Activated CD4-positive, alpha-beta memory T cell treated with anti-CD3 and anti-CD28 coated beads for 36 hours (primary cell): ENCODE measurements at regions not wholly inside any gene's neighbourhood (a gene's known extent, or its start where the extent isn't known, plus 50 kb on each side); places are given as distances from the start of the nearest gene placed in this dataset.

ENCODE experiments used
- CTCF ChIA-PET: fragments of 350-600 bp; sonication (Branson Sonifier 250); formaldehyde crosslinking; loops from one replicate; lab custom pipeline; 2021; ENCODE audit warnings: antibody characterized with exemption, inconsistent platforms; lab: Charles Lee
- POLR2A ChIA-PET: fragments of 350-600 bp; sonication (Branson Sonifier 250); formaldehyde crosslinking; loops from one replicate; lab custom pipeline; 2021; ENCODE audit warnings: antibody characterized with exemption; lab: Charles Lee
- DNase-seq: peaks from one replicate; pipeline ENCODE4 v3.0.0-alpha.2; 2020
- H3K27ac Mint-ChIP-seq: one replicate; pipeline ENCODE4 v1.8.0; 2021; ENCODE audit warnings: mixed read lengths
- H3K27me3 Mint-ChIP-seq: one replicate; pipeline ENCODE4 v1.8.0; 2021; ENCODE audit warnings: mixed read lengths
- H3K36me3 Mint-ChIP-seq: one replicate; pipeline ENCODE4 v1.8.0; 2021; ENCODE audit warnings: mixed read lengths
- H3K4me1 Mint-ChIP-seq: one replicate; pipeline ENCODE4 v1.8.0; 2021; ENCODE audit warnings: low read depth, mixed read lengths
- H3K4me3 Mint-ChIP-seq: one replicate; pipeline ENCODE4 v1.8.0; 2021; ENCODE audit warnings: mild to moderate bottlenecking, mixed read lengths
- H3K9me3 Mint-ChIP-seq: one replicate; pipeline ENCODE4 v1.8.0; 2021; ENCODE audit warnings: mixed read lengths
- intact Hi-C: fragments of 100-400 bp; cut with micrococcal nuclease; formaldehyde crosslinking; loops from one replicate; pipeline ENCODE4 v1.15.1; 2023

DNA sequence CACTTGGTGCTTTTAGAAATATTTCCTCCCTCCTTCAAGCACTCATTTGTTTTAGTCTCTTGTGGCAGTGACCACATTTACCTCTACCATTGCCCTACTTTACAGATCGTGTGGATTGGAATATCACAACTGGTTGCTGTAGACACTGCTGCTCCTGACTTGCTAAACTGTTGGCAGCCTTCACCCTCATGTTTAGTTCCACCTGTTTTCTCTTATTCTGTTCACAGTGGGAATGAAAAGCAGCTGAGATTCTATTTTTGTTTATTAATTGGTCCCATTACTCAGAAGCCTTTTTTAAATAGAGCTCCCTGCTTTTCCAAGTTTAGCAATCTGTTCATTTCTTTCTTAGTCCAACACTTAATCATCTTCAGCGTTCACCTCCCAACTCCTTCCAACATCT is 308.9 kb downstream of the RWDD3 start:
- CTCF ChIA-PET = no interaction called here
- Mint-ChIP-seq H3K4me1 (no peaks in the 10 kb centered on the region), H3K4me3 (no peak overlapping the region), H3K9me3 (peaks cover 1% of the 10 kb centered on the region), H3K36me3 (no peaks in the 10 kb centered on the region), H3K27me3 (no peaks in the 10 kb centered on the region), H3K27ac (no peak overlapping the region)
- POLR2A ChIA-PET = no interaction called here
- intact Hi-C loops = no loop called here
- no peak for DNase-seq

DNA sequence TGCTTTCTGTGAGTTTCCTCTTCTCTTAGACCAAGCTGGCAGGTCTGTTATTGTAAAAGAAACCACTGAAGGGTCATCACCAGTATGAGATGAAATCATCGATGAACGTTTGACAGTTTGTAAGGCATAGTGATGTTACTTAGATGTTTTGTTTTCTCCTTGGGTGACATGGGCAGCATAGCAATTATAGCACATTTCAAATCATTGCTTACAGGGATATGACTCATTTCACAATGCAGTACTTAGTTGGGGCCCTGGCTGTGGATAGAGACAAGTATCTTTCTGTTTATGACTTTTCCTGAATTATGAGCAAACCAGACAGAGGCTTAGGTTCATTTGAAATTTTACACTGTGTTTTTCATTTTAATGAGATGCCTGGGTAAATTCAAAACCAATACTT is 313.0 kb downstream of the RWDD3 start:
- Mint-ChIP-seq H3K27ac (no peak overlapping the region), H3K36me3 (no peaks in the 10 kb centered on the region), H3K9me3 (no peaks in the 10 kb centered on the region), H3K27me3 (no peaks in the 10 kb centered on the region), H3K4me1 (no peaks in the 10 kb centered on the region), H3K4me3 (no peak overlapping the region)
- ChIA-PET POLR2A (no interaction called here), CTCF (no interaction called here)
- intact Hi-C loops = no loop called here
- no peak for DNase-seq

DNA sequence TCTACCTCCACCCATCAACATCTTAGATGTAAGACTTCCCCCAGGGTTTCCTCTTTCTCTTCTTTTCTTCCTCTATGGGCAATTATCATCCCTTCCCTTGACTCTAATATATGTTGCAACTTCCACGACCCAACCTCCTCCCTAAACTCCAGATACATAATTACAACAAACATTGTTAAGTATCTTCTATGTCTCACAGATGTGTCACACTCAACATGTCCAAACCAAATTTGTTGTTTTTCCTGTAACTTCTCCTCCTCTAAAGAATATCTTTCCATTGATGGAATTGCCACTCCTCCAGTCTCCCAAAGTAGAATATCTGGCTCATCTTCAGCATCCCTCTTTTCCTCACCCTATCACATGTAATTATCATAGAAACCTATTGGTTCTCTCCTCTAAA is 314.2 kb downstream of the RWDD3 start:
- Mint-ChIP-seq H3K4me3 (no peak overlapping the region), H3K4me1 (no peaks in the 10 kb centered on the region), H3K36me3 (no peaks in the 10 kb centered on the region), H3K27me3 (no peaks in the 10 kb centered on the region), H3K9me3 (no peaks in the 10 kb centered on the region), H3K27ac (no peak overlapping the region)
- intact Hi-C loops = no loop called here
- POLR2A ChIA-PET = no interaction called here
- CTCF ChIA-PET = no interaction called here
- no peak for DNase-seq

DNA sequence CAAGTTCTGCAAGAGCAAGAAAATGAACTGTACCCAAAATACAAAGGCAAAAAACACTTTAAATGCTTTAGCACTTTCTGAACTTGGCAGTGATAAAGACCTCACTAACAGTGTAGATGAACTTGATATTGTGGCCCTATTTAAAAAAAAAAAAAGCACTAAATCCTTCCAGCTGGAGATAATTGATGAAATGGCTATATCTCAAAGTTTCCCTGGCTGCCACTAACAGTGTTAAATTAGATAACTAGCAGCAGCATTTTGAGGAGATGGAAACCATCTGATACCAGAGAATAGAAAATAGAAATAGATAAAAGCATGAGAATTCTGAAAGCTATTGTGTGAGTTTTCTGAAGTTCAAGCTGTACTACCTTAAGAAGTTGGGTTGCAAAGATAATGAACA is 317.2 kb downstream of the RWDD3 start:
- intact Hi-C loops = no loop called here
- no peaks in the 10 kb centered on the region for H3K4me1 Mint-ChIP-seq
- peaks cover 1% of the 10 kb centered on the region for H3K9me3 Mint-ChIP-seq
- no peaks in the 10 kb centered on the region for H3K27me3 Mint-ChIP-seq
- H3K36me3 Mint-ChIP-seq = no peaks in the 10 kb centered on the region
- ChIA-PET CTCF (no interaction called here), POLR2A (no interaction called here)
- no peak overlapping the region for H3K27ac Mint-ChIP-seq
- no peak overlapping the region for H3K4me3 Mint-ChIP-seq
- DNase-seq = no peak

DNA sequence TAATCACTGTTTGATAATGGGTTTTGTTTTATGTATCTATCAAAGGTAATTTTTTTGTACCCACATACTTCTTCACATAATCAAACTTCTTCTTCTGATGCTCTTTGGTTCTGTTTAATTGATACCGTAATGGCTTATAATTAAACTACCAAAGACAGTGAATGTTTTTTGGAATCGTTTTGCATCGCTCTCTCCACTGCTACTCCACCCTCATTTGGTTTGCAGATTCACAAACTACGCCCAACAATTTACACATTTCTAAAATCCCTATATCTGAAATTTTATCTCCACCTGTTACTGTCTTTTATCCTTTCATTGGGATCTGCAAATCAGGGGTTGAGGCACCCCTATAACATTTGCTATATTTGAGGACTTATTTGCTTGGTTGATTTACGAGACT is 319.6 kb downstream of the RWDD3 start:
- Mint-ChIP-seq H3K27ac (no peak overlapping the region), H3K4me3 (no peak overlapping the region), H3K36me3 (peaks cover 3% of the 10 kb centered on the region), H3K4me1 (no peaks in the 10 kb centered on the region), H3K27me3 (no peaks in the 10 kb centered on the region), H3K9me3 (peaks cover 22% of the 10 kb centered on the region)
- intact Hi-C loops = no loop called here
- CTCF ChIA-PET = no interaction called here
- POLR2A ChIA-PET = no interaction called here
- no peak for DNase-seq

DNA sequence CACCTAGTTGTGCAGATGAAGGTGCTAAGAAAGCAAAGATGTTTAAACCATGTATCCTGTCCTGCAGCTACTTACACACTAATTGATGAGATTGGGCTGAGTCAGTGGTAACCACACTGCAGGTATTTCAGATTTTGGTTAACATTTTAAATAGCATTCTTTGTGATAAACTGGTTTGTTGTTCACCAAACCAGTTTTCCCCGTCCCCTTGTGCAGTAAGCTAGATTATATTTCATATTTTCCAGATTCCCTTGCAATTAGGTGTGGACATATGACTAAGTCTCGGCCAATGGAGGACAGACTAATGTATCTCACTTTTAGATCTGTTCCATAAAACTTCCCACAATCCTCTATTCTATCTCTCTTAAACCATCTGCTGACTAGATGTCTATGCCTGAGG is 320.4 kb downstream of the RWDD3 start:
- CTCF ChIA-PET = no interaction called here

DNA sequence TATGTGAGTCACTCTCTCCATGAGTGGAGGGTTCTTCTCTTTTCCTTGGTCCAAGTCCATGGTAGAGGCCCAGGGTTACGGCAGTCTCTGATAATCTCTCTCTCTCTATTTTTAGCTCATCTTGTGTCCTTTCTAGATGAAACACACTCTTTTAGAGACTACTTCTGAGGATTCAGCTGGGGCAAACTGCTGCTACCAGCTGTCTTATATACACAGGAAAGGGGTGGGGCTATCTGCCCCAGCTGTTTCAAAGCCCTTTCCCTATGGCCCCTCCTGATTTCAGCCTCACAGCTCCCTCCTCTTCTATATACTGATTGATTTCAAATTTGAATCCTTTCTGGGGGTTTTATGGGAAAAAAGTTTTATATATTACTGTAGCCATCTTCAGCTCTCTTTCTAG is 324.8 kb downstream of the RWDD3 start:
- CTCF ChIA-PET = no interaction called here
- H3K27me3 Mint-ChIP-seq = no peaks in the 10 kb centered on the region

More for the DNA sequence above, 320.4 kb downstream of the RWDD3 start:
- intact Hi-C loops = no loop called here
- no peak for DNase-seq
- POLR2A ChIA-PET = no interaction called here
- H3K27me3 Mint-ChIP-seq = no peaks in the 10 kb centered on the region
- no peak overlapping the region for H3K27ac Mint-ChIP-seq
- H3K9me3 Mint-ChIP-seq = peaks cover 29% of the 10 kb centered on the region
- no peak overlapping the region for H3K4me3 Mint-ChIP-seq
- H3K4me1 Mint-ChIP-seq = no peaks in the 10 kb centered on the region
- H3K36me3 Mint-ChIP-seq = peaks cover 3% of the 10 kb centered on the region

DNA sequence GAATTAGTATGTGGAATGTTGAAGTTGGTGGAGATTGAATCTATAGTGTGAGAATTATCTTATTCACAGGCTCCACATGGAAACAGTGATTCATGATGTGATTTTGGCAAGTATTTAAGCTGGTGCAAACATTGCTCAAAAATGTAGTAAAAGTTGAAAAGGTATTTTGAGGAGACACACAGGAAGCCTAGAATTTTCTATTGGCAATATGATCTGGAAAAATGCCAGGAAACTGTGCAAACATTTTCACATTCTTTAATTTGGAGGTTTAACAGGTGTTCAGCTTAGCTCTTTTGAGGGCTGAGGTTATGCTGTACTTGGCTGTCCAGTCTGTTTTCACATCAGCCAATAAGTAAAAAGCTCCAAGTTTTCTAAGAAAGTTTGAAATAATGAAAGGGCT is 327.3 kb downstream of the RWDD3 start:
- Mint-ChIP-seq H3K36me3 (peaks cover 3% of the 10 kb centered on the region), H3K27ac (no peak overlapping the region), H3K4me3 (no peak overlapping the region), H3K27me3 (no peaks in the 10 kb centered on the region), H3K4me1 (no peaks in the 10 kb centered on the region), H3K9me3 (peaks cover 32% of the 10 kb centered on the region)
- ChIA-PET POLR2A (no interaction called here), CTCF (no interaction called here)
- intact Hi-C loops = no loop called here
- no peak for DNase-seq

More for the DNA sequence above, 324.8 kb downstream of the RWDD3 start:
- no peaks in the 10 kb centered on the region for H3K4me1 Mint-ChIP-seq
- H3K27ac Mint-ChIP-seq = no peak overlapping the region
- H3K36me3 Mint-ChIP-seq = peaks cover 3% of the 10 kb centered on the region
- H3K4me3 Mint-ChIP-seq = no peak overlapping the region
- DNase-seq = no peak
- intact Hi-C loops = no loop called here
- H3K9me3 Mint-ChIP-seq = peaks cover 33% of the 10 kb centered on the region
- POLR2A ChIA-PET = no interaction called here

DNA sequence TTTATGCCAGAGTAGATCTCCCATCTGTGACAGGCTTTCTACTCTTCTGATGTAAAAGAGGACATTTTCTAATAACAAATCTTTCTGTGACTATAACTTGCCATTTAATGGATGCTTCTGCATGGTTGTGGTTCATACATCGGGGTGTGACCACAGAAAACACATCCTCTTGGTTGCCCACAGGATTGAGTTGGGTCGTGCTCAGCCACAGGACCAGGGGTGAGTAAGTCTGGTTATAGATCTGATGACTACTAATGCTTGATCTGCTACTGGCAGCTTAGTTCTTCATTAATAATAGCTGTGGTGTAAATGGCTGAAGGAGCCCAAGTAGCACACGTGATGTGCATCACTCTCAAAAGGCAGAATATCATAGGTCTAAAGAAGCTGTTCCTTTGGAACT is 328.2 kb downstream of the RWDD3 start:
- no peaks in the 10 kb centered on the region for H3K4me1 Mint-ChIP-seq
- ChIA-PET CTCF (no interaction called here), POLR2A (no interaction called here)
- intact Hi-C loops = no loop called here
- no peak for DNase-seq
- H3K27ac Mint-ChIP-seq = no peak overlapping the region
- H3K9me3 Mint-ChIP-seq = peaks cover 23% of the 10 kb centered on the region
- H3K4me3 Mint-ChIP-seq = no peak overlapping the region
- H3K36me3 Mint-ChIP-seq = peaks cover 3% of the 10 kb centered on the region
- H3K27me3 Mint-ChIP-seq = no peaks in the 10 kb centered on the region

DNA sequence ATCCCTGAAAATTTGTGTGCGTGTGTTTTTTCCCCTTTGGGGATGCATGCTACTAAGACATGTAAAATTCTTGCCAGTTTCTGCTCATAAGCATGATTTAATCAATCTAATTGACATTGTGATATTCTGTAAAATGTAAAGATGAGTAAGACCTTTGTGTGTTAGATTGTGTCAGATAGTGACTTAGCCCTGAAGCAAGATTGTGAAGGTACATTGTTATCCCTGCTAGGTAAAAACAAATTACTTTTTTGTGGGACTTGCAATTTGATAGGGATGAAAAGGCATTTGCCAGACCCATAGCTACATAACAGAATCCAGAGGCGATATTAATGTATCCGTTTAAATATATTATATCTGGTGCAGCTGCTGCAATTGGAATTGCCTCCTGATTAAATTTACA is 338.0 kb downstream of the RWDD3 start:
- peaks cover 7% of the 10 kb centered on the region for H3K9me3 Mint-ChIP-seq
- H3K4me3 Mint-ChIP-seq = no peak overlapping the region
- intact Hi-C loops = no loop called here
- no peaks in the 10 kb centered on the region for H3K36me3 Mint-ChIP-seq
- no peaks in the 10 kb centered on the region for H3K27me3 Mint-ChIP-seq
- no peaks in the 10 kb centered on the region for H3K4me1 Mint-ChIP-seq
- H3K27ac Mint-ChIP-seq = no peak overlapping the region
- POLR2A ChIA-PET = no interaction called here
- no peak for DNase-seq
- CTCF ChIA-PET = no interaction called here

DNA sequence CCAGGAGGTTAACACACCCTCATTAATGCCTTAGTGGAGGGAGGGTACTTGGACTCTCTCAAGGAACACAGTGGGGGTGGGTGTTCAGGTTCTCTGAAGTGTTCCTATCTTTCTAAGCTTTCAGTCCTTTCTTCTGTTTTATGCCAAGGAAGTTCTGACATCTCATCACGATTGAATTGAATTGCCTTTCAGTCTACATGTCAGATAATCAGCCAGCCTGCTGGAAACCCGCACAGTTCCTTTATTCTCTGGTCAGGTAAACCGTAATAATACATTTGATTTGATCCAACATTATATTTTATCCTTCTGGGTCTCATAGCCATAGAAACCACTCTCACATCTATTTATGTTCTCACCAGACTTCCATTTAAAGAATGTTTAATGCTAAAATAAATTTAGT is 339.0 kb downstream of the RWDD3 start:
- Mint-ChIP-seq H3K36me3 (no peaks in the 10 kb centered on the region), H3K27me3 (no peaks in the 10 kb centered on the region), H3K9me3 (peaks cover 7% of the 10 kb centered on the region), H3K4me3 (no peak overlapping the region), H3K4me1 (no peaks in the 10 kb centered on the region), H3K27ac (no peak overlapping the region)
- intact Hi-C loops = no loop called here
- ChIA-PET POLR2A (no interaction called here), CTCF (no interaction called here)
- DNase-seq = no peak

DNA sequence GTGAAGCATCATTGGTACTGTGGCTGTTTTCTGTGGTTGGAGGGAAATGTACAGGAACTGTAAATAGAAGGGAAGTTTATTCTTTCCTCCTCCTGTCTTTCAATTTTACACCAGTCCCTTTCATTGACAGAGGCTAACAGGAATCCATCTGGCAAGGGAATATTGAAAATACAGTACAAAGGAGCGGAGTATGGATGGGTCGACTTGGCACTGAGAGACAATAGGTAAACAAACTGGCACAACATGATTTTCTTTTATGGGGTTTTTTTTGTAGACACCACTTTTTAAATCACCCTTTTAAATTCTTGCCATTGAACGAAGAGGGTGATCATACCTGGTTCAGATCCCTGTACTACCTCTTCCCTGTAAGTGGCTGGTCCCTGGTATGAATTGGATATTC is 341.3 kb downstream of the RWDD3 start:
- Mint-ChIP-seq H3K27ac (no peak overlapping the region), H3K4me1 (no peaks in the 10 kb centered on the region), H3K27me3 (no peaks in the 10 kb centered on the region), H3K4me3 (no peak overlapping the region), H3K9me3 (peaks cover 7% of the 10 kb centered on the region), H3K36me3 (no peaks in the 10 kb centered on the region)
- intact Hi-C loops = no loop called here
- no peak for DNase-seq
- ChIA-PET CTCF (no interaction called here), POLR2A (no interaction called here)

DNA sequence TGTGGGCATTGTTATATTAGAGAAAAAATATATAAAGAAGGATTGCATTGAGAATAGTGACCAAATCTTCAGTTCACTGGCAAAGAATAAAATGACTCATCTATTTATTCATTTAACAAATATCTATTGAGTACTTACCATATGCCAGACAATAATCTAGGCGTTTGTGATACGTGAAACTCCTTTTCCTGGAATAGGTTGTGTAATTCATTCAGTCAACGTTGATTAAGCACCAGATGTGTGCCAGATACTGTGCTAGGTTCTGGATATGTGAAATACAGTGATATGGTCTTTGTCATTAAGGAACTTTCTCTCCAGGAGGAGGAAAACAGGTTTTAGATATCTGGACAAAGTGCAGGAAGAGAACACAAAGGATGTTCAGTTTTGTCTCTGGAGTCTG is 344.5 kb downstream of the RWDD3 start:
- ChIA-PET POLR2A (no interaction called here), CTCF (no interaction called here)
- intact Hi-C loops = no loop called here
- peaks cover 7% of the 10 kb centered on the region for H3K9me3 Mint-ChIP-seq
- H3K27me3 Mint-ChIP-seq = no peaks in the 10 kb centered on the region
- no peaks in the 10 kb centered on the region for H3K36me3 Mint-ChIP-seq
- DNase-seq = no peak
- no peak overlapping the region for H3K27ac Mint-ChIP-seq
- no peak overlapping the region for H3K4me3 Mint-ChIP-seq
- H3K4me1 Mint-ChIP-seq = no peaks in the 10 kb centered on the region

DNA sequence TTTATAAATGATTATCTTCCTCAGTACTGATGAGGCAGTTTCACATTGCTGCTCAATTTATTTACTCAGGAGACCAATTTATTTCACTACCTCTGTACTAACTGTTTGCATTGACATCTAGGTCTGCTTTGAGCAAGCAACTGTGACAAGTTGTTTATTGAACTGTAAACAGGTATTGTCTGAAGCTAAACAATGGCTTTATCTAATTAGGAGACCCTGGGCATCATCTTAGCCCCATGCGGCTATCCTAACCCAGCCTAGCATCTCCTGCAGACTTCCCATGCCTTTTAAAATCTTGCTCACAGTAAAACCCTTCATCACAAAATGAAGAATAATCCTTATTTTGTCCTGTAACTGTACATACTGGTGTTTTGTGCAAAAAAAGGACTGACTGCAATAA is 348.2 kb downstream of the RWDD3 start:
- intact Hi-C loops = no loop called here
- no peak overlapping the region for H3K4me3 Mint-ChIP-seq
- H3K9me3 Mint-ChIP-seq = no peaks in the 10 kb centered on the region
- no peaks in the 10 kb centered on the region for H3K27me3 Mint-ChIP-seq
- ChIA-PET POLR2A (interaction anchor here (0.7 kb wide), 1 partner anchor 300 kb away, joined by 3 read pairs; no protein-coding TSS in a partner anchor), CTCF (no interaction called here)
- no peaks in the 10 kb centered on the region for H3K4me1 Mint-ChIP-seq
- DNase-seq = no peak
- no peaks in the 10 kb centered on the region for H3K36me3 Mint-ChIP-seq
- no peak overlapping the region for H3K27ac Mint-ChIP-seq
